HepG2 (cell line): ENCODE measurements at regions not wholly inside any gene's neighbourhood (a gene's known extent, or its start where the extent isn't known, plus 50 kb on each side); places are given as distances from the start of the nearest gene placed in this dataset.

Experiments used
- ELF3 ChIP-seq: IDR thresholded peaks from 2 replicates; pipeline ENCODE4 v1.6.1; 2016; ENCODE audit warnings: missing genetic modification reagents, missing compliant biosample characterization
- KDM5B ChIP-seq: sonication (generic); formaldehyde crosslinking; IDR thresholded peaks from 2 replicates; pipeline ENCODE4 v1.4.0; 2020; ENCODE audit warnings: missing genetic modification reagents, mild to moderate bottlenecking, borderline replicate concordance
- MAFG ChIP-seq: sonication (generic); formaldehyde crosslinking; IDR thresholded peaks from 2 replicates; pipeline ENCODE4 v1.5.1; 2020; ENCODE audit warnings: mild to moderate bottlenecking, missing genetic modification reagents
- PRDM10 ChIP-seq: sonication (generic); formaldehyde crosslinking; IDR thresholded peaks from 2 replicates; pipeline ENCODE4 v1.4.0; 2020; ENCODE audit warnings: low read depth, missing genetic modification reagents
- SSRP1 ChIP-seq: IDR thresholded peaks from 2 replicates; pipeline ENCODE4 v1.6.1; 2016; ENCODE audit warnings: control low read depth
- ZNF160 ChIP-seq: sonication (generic); formaldehyde crosslinking; IDR thresholded peaks from 2 replicates; pipeline ENCODE4 v1.8.0; 2022; ENCODE audit warnings: mild to moderate bottlenecking, inconsistent platforms, missing genetic modification reagents
- ZNF17 ChIP-seq: sonication (generic); formaldehyde crosslinking; IDR thresholded peaks from 2 replicates; pipeline ENCODE4 v1.5.0; 2020; ENCODE audit warnings: mild to moderate bottlenecking, missing genetic modification reagents
- ZNF781 ChIP-seq: sonication (generic); formaldehyde crosslinking; IDR thresholded peaks from 2 replicates; pipeline ENCODE4 v1.5.1; 2020; ENCODE audit warnings: borderline replicate concordance, mild to moderate bottlenecking, missing genetic modification reagents; ENCODE audit errors: not compliant biosample characterization

- TF ChIP-seq ZNF781 (CRISPR knock-in tag), result no peak
- no peak for TF ChIP-seq ZNF160 (CRISPR knock-in tag)
- TF ChIP-seq ELF3 (CRISPR knock-in tag), result no peak
- TF ChIP-seq KDM5B, result no peak
- TF ChIP-seq SSRP1 (CRISPR knock-in tag), result no peak
- no peak for TF ChIP-seq MAFG (CRISPR knock-in tag)
- TF ChIP-seq ZNF17 (CRISPR knock-in tag), result no peak
- no peak for TF ChIP-seq PRDM10 (CRISPR knock-in tag)
Measured at GRCh38 chr3:13162549-13163320, 89.5 kb upstream of the IQSEC1 start (continued).
